Choroid plexus epithelial cell (primary cell): ENCODE measurements at regions not wholly inside any gene's neighbourhood (a gene's known extent, or its start where the extent isn't known, plus 50 kb on each side); places are given as distances from the start of the nearest gene placed in this dataset.

ENCODE experiments used
- DNase-seq: peaks from one replicate; pipeline ENCODE4 v3.0.0-alpha.2; 2010; ENCODE audit warnings: low read depth
- H3K4me3 ChIP-seq: 2 replicates; pipeline ENCODE4 v1.5.1; 2011; ENCODE audit warnings: low read depth, mild to moderate bottlenecking, control low read depth, low read length, moderate library complexity
- CTCF ChIP-seq: conservative IDR thresholded peaks from 2 replicates; pipeline ENCODE4 v1.5.1; 2011; ENCODE audit warnings: low read depth, mild to moderate bottlenecking, control low read depth, inconsistent platforms, low read length, moderate library complexity

GRCh38 chr13:50599927-50600326, 243.6 kb downstream of the DLEU7 start:
- TF ChIP-seq CTCF = no peak
- no peak for DNase-seq
- no peak overlapping the region for H3K4me3 ChIP-seq

GRCh38 chr13:50608370-50608769, 235.1 kb downstream of the DLEU7 start:
- DNase-seq = no peak
- no peak overlapping the region for H3K4me3 ChIP-seq
- no peak for TF ChIP-seq CTCF

GRCh38 chr13:50609011-50609410, 234.5 kb downstream of the DLEU7 start:
- no peak for TF ChIP-seq CTCF
- no peak overlapping the region for H3K4me3 ChIP-seq
- DNase-seq = no peak

GRCh38 chr13:50610238-50610637, 233.3 kb downstream of the DLEU7 start:
- H3K4me3 ChIP-seq = no peak overlapping the region
- TF ChIP-seq CTCF = no peak
- no peak for DNase-seq

- no peak overlapping the region for H3K4me3 ChIP-seq
- no peak for TF ChIP-seq CTCF
- no peak for DNase-seq
These were observed 232.2 kb downstream of the DLEU7 start for GRCh38 chr13:50611117-50611781.

GRCh38 chr13:50612717-50613116, 230.8 kb downstream of the DLEU7 start:
- no peak for DNase-seq
- no peak overlapping the region for H3K4me3 ChIP-seq
- TF ChIP-seq CTCF = no peak

GRCh38 chr13:50613356-50613831, 230.1 kb downstream of the DLEU7 start:
- TF ChIP-seq CTCF = no peak
- H3K4me3 ChIP-seq = no peak overlapping the region
- DNase-seq = no peak
